ENCODE measurements at regions not wholly inside any gene's neighbourhood (a gene's known extent, or its start where the extent isn't known, plus 50 kb on each side); places are given as distances from the start of the nearest gene placed in this dataset.
"Not testable (repeated sequence)": the region's sequence is repeated elsewhere in the genome, so short reads cannot be mapped to it uniquely, and the experiment has no call there.

- H4K8ac ChIP-seq (ENCODE audit: extremely low read depth, insufficient read depth, low read length); POLR2A ChIA-PET (ENCODE audit: partially characterized antibody); H2AK5ac ChIP-seq (ENCODE audit: low read depth, low read length); H4K5ac ChIP-seq (ENCODE audit: insufficient read length, low read depth, low read length); H3K23me2 ChIP-seq (ENCODE audit: low read depth, low read length); H2BK120ac ChIP-seq (replicated peaks; ENCODE audit: low read depth, low read length); H3K79me1 ChIP-seq (ENCODE audit: low read depth, low read length); H3K79me2 ChIP-seq (ENCODE audit: control insufficient read depth in 1 of 2, insufficient read depth in 2 of 2, low read length in 2 of 2); FAIRE-seq; H3K9ac ChIP-seq (replicated peaks in 1 of 4; ENCODE audit: extremely low read depth in 1 of 4, low read depth in 3 of 4, low read length in 3 of 4); H3K14ac ChIP-seq (ENCODE audit: insufficient read length); H3K56ac ChIP-seq (replicated peaks; ENCODE audit: insufficient read length, low read depth, low read length); H3K4me2 ChIP-seq (ENCODE audit: insufficient read depth in 1 of 2, low read depth in 2 of 2, low read length in 2 of 2); H2BK12ac ChIP-seq (ENCODE audit: low read depth, low read length); H3K4me1 ChIP-seq (replicated peaks in 1 of 4; ENCODE audit: control insufficient read depth in 3 of 4, insufficient read depth in 4 of 4, low read length in 3 of 4); H3K4me3 ChIP-seq (ENCODE audit: extremely low read depth in 1 of 4, insufficient read depth in 2 of 4, low read depth in 3 of 4, low read length in 4 of 4); CTCF ChIA-PET (ENCODE audit: partially characterized antibody); H3K27ac ChIP-seq (ENCODE audit: low read depth, low read length); H3K23ac ChIP-seq (ENCODE audit: insufficient read length); H2BK15ac ChIP-seq (ENCODE audit: low read length); H3K18ac ChIP-seq (ENCODE audit: extremely low read depth, low read length); H2BK5ac ChIP-seq (ENCODE audit: low read depth, low read length); H4K20me1 ChIP-seq (replicated peaks in 1 of 2; ENCODE audit: control insufficient read depth in 1 of 2, insufficient read depth in 2 of 2, low read length in 2 of 2); H3K36me3 ChIP-seq (ENCODE audit: control insufficient read depth in 2 of 4, insufficient read depth in 4 of 4, low read length in 3 of 4); H3K4ac ChIP-seq (replicated peaks; ENCODE audit: insufficient read length, low read depth, low read length); DNase-seq (ENCODE audit: low read depth in 1 of 2, low spot score in 2 of 2); H2BK20ac ChIP-seq (ENCODE audit: low read length); H4K91ac ChIP-seq (replicated peaks; ENCODE audit: insufficient read length, low read length); H2AFZ ChIP-seq (ENCODE audit: low read length); H3K27me3 ChIP-seq (replicated peaks in 1 of 4; ENCODE audit: control insufficient read depth in 3 of 4, extremely low read depth in 1 of 4, insufficient read depth in 3 of 4, low read length in 3 of 4): not testable (repeated sequence)
- peaks cover 74 to 90% of the 10 kb centered on the region in 2 experiments for H3K9me3 ChIP-seq (ENCODE audit: insufficient read depth in 2 of 2, low read depth in 1 of 2, low read length in 1 of 2)
- 74% methylated on average over 3 of the region's 3 CpGs; no CpG with 5 or more reads in 1 of the 2 experiments for WGBS, 2 experiments (ENCODE audit: extremely low coverage in 1 of 2, insufficient coverage in 1 of 2, insufficient read length in 1 of 2, insufficient replicate concordance in 2 of 2, low coverage in 1 of 2, low lambda C conversion rate in 2 of 2, missing lambda C conversion rate in 1 of 2)
These were observed 136.2 kb upstream of the TPTE start for GRCh38 chr21:10385202-10385601.

GRCh38 chr21:10385898-10386527 is 135.4 kb upstream of the TPTE start:
- H3K14ac ChIP-seq (ENCODE audit: insufficient read length); H3K23me2 ChIP-seq (ENCODE audit: low read depth, low read length); H3K79me2 ChIP-seq (ENCODE audit: control insufficient read depth in 1 of 2, insufficient read depth in 2 of 2, low read length in 2 of 2); H2BK5ac ChIP-seq (ENCODE audit: low read depth, low read length); H4K20me1 ChIP-seq (replicated peaks in 1 of 2; ENCODE audit: control insufficient read depth in 1 of 2, insufficient read depth in 2 of 2, low read length in 2 of 2); H3K27me3 ChIP-seq (replicated peaks in 1 of 4; ENCODE audit: control insufficient read depth in 3 of 4, extremely low read depth in 1 of 4, insufficient read depth in 3 of 4, low read length in 3 of 4); H2BK20ac ChIP-seq (ENCODE audit: low read length); H4K5ac ChIP-seq (ENCODE audit: insufficient read length, low read depth, low read length); H2AK5ac ChIP-seq (ENCODE audit: low read depth, low read length); H3K9ac ChIP-seq (replicated peaks in 1 of 4; ENCODE audit: extremely low read depth in 1 of 4, low read depth in 3 of 4, low read length in 3 of 4); H2BK15ac ChIP-seq (ENCODE audit: low read length); DNase-seq (ENCODE audit: low read depth in 1 of 2, low spot score in 2 of 2); H2AFZ ChIP-seq (ENCODE audit: low read length); H4K91ac ChIP-seq (replicated peaks; ENCODE audit: insufficient read length, low read length); H3K56ac ChIP-seq (replicated peaks; ENCODE audit: insufficient read length, low read depth, low read length); H3K36me3 ChIP-seq (ENCODE audit: control insufficient read depth in 2 of 4, insufficient read depth in 4 of 4, low read length in 3 of 4); H4K8ac ChIP-seq (ENCODE audit: extremely low read depth, insufficient read depth, low read length); H3K23ac ChIP-seq (ENCODE audit: insufficient read length); H3K4me2 ChIP-seq (ENCODE audit: insufficient read depth in 1 of 2, low read depth in 2 of 2, low read length in 2 of 2); H3K4me1 ChIP-seq (replicated peaks in 1 of 4; ENCODE audit: control insufficient read depth in 3 of 4, insufficient read depth in 4 of 4, low read length in 3 of 4); FAIRE-seq; H3K4ac ChIP-seq (replicated peaks; ENCODE audit: insufficient read length, low read depth, low read length); H3K27ac ChIP-seq (ENCODE audit: low read depth, low read length); H3K79me1 ChIP-seq (ENCODE audit: low read depth, low read length); POLR2A ChIA-PET (ENCODE audit: partially characterized antibody); H2BK120ac ChIP-seq (replicated peaks; ENCODE audit: low read depth, low read length); H3K18ac ChIP-seq (ENCODE audit: extremely low read depth, low read length); H3K4me3 ChIP-seq (ENCODE audit: extremely low read depth in 1 of 4, insufficient read depth in 2 of 4, low read depth in 3 of 4, low read length in 4 of 4); H2BK12ac ChIP-seq (ENCODE audit: low read depth, low read length); CTCF ChIA-PET (ENCODE audit: partially characterized antibody): not testable (repeated sequence)
- H3K9me3 ChIP-seq (ENCODE audit: insufficient read depth in 2 of 2, low read depth in 1 of 2, low read length in 1 of 2): peaks cover 73 to 86% of the 10 kb centered on the region in 2 experiments
- WGBS, 2 experiments (ENCODE audit: extremely low coverage in 1 of 2, insufficient coverage in 1 of 2, insufficient read length in 1 of 2, insufficient replicate concordance in 2 of 2, low coverage in 1 of 2, low lambda C conversion rate in 2 of 2, missing lambda C conversion rate in 1 of 2): 74% methylated on average over 13 of the region's 13 CpGs; no CpG with 5 or more reads in 1 of the 2 experiments

Data from H1 (cell line).